ENCODE measurements at regions not wholly inside any gene's neighbourhood (a gene's known extent, or its start where the extent isn't known, plus 50 kb on each side); places are given as distances from the start of the nearest gene placed in this dataset.

DNA sequence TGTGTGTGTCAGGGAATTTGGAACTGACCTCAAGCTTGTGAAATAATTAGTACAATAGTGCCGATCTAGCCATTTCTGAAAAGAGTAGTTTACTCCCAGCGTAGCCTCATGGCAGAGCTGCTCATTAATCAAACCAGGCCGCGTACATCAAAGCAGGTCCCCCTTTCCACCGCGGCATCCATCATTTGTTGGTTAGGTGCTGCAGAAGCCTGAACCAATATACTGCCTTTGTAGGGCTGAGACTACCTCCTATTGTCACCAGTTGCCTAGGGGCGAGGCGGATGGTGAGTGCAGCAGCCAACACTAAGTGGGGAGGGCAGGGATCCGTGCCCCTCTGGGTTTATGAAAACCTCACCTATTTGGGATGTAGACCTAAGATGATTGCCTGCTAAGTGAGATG lies 264.1 kb downstream of the TMEM114 start:
- H3K4me3 ChIP-seq (ENCODE audit: low read depth, low read length): no peak overlapping the region
- DNase-seq (ENCODE audit: low read depth, low spot score): no peak
- ChIA-PET POLR2A (no interaction called here), CTCF (no interaction called here)
- TF ChIP-seq, protein P1, sequence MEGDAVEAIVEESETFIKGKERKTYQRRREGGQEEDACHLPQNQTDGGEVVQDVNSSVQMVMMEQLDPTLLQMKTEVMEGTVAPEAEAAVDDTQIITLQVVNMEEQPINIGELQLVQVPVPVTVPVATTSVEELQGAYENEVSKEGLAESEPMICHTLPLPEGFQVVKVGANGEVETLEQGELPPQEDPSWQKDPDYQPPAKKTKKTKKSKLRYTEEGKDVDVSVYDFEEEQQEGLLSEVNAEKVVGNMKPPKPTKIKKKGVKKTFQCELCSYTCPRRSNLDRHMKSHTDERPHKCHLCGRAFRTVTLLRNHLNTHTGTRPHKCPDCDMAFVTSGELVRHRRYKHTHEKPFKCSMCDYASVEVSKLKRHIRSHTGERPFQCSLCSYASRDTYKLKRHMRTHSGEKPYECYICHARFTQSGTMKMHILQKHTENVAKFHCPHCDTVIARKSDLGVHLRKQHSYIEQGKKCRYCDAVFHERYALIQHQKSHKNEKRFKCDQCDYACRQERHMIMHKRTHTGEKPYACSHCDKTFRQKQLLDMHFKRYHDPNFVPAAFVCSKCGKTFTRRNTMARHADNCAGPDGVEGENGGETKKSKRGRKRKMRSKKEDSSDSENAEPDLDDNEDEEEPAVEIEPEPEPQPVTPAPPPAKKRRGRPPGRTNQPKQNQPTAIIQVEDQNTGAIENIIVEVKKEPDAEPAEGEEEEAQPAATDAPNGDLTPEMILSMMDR (IDR thresholded peaks at IDR 0.05; ENCODE audit: insufficient read depth, low read length, missing control alignments): no peak

GRCh38 chr16:8323153-8323552 lies 267.2 kb downstream of the TMEM114 start:
- ChIA-PET POLR2A (no interaction called here), CTCF (no interaction called here)
- no peak for DNase-seq (ENCODE audit: low read depth, low spot score)
- no peak overlapping the region for H3K4me3 ChIP-seq (ENCODE audit: low read depth, low read length)
- TF ChIP-seq, protein P1 (IDR thresholded peaks at IDR 0.05; ENCODE audit: insufficient read depth, low read length, missing control alignments): no peak

- CTCF ChIA-PET: no interaction called here
- no peak overlapping the region for H3K4me3 ChIP-seq (ENCODE audit: low read depth, low read length)
- TF ChIP-seq, protein P1 (IDR thresholded peaks at IDR 0.05; ENCODE audit: insufficient read depth, low read length, missing control alignments): no peak
- DNase-seq (ENCODE audit: low read depth, low spot score): no peak
- POLR2A ChIA-PET: no interaction called here
Measured at GRCh38 chr16:8320131-8320530, 270.2 kb downstream of the TMEM114 start.

DNA sequence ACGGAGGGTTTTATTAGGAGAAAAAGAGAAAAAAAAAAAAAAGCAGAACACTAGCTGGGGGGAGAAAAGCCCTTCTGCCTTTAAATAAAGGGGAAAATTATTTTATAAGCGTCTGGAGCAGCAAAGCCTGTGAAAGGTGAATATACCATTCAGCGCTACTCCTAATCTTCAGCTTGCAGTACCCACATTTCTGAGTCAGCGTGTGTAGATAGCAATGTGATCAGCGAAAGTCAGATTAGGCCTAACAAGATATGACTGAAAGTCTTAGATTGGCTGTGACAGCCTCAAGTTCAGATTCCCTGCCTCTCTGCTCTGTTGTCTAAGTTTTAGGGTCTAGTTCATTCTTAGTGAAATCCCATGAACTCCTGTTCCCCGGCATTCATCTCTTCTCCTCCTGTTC lies 279.5 kb downstream of the TMEM114 start:
- CTCF ChIA-PET: no interaction called here
- DNase-seq (ENCODE audit: low read depth, low spot score): no peak
- POLR2A ChIA-PET: no interaction called here
- no peak overlapping the region for H3K4me3 ChIP-seq (ENCODE audit: low read depth, low read length)
- TF ChIP-seq, protein P1 (IDR thresholded peaks at IDR 0.05; ENCODE audit: insufficient read depth, low read length, missing control alignments): no peak

DNA sequence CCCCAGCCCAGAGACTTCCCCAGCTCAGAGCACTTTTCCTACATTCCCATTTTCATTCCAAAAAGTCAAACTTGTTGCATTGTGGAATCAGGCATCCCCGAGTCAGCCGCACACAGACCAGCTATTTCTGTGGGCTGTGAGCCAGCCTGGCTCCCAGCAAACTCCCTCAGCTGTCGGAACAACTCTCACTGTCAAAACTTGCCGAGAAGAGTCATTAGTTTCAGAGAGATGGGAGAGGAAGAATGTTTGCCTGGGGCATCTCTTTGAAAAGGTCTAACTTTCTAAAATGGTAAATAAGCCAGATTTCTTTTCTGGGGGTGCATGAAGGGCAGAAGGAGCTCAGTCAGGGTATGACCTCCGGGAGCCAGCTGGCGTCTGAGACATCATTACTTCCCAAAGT lies 280.0 kb downstream of the TMEM114 start:
- TF ChIP-seq, protein P1 (IDR thresholded peaks at IDR 0.05; ENCODE audit: insufficient read depth, low read length, missing control alignments): no peak
- no peak for DNase-seq (ENCODE audit: low read depth, low spot score)
- H3K4me3 ChIP-seq (ENCODE audit: low read depth, low read length): no peak overlapping the region
- ChIA-PET CTCF (no interaction called here), POLR2A (no interaction called here)

DNA sequence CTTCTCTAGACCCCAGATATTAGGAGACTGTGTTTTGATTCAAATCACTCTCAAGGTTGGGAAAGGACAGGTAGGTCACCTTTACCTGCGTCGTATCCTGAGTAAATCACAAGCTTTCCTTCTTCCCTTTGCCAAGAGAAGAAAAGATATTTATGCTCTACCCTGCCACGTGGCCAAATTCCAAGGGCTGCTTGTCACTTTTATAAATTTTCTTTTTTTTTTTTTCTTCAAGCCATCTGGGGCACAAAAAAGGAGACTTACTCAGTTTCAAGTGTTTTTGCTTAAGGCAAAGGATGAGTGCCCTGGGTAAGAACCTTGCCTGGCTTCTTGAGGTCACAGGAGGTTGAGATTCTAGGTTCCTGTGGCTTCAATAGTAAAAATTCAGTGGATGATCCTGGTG lies 285.1 kb downstream of the TMEM114 start:
- ChIA-PET POLR2A (no interaction called here), CTCF (no interaction called here)
- TF ChIP-seq, protein P1 (IDR thresholded peaks at IDR 0.05; ENCODE audit: insufficient read depth, low read length, missing control alignments): no peak
- no peak for DNase-seq (ENCODE audit: low read depth, low spot score)
- H3K4me3 ChIP-seq (ENCODE audit: low read depth, low read length): no peak overlapping the region

All from AG04449 (cell line).